Muscle of arm (tissue), 1 donor: ENCODE measurements at regions not wholly inside any gene's neighbourhood (a gene's known extent, or its start where the extent isn't known, plus 50 kb on each side); places are given as distances from the start of the nearest gene placed in this dataset.

Source experiments
- DNase-seq: peaks from one replicate; pipeline ENCODE4 v3.0.0-alpha.2; 2013

- no peak for DNase-seq
Observed at GRCh38 chr2:64369706-64370105, 84.3 kb upstream of the LGALSL start.

DNA sequence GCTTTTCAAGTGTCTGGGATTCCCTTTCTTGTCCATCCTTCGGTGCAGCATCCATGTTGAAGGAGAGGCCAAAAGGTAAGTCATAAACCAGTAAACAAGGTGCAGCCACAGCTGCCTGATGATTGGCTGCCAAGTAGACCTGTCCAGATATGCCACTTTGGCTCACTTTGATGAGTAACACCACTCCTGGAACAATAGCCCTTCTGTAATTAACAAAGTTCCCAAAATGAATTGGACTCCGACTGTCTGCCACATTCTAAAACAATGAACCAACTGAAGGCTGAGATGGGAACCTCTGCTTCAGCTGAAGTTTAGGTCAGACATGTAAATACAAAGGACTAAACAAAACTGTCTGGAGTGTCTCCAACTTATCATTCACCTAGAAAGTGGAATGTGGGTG lies 82.2 kb upstream of the LGALSL start:
- DNase-seq: no peak

GRCh38 chr2:64374686-64375085 lies 79.3 kb upstream of the LGALSL start:
- peak; percentile 38 for DNase-seq

- no peak for DNase-seq
Observed at GRCh38 chr2:64376926-64377325, 77.0 kb upstream of the LGALSL start.

DNA sequence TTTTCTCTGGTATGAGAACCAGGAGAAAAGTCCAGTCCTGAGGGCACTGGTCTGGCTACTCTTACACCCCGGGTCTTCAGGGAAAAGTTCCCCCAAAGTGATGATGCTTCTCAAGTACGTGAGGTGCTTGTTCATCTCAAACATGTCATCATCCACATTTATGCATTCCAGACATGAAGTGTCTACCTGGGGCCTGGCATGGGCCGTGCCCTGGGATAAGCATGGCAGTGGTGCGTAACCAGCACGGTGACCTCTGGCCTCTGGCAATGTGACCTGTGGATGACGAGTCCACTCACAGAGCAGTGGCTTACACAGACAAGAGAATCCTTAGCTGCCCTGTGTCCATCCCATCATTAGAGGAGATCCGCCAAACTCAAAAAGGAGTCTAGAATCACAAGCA lies 74.8 kb upstream of the LGALSL start:
- no peak for DNase-seq

- DNase-seq: no peak
Observed at GRCh38 chr2:64380853-64381527, 73.0 kb upstream of the LGALSL start.

DNA sequence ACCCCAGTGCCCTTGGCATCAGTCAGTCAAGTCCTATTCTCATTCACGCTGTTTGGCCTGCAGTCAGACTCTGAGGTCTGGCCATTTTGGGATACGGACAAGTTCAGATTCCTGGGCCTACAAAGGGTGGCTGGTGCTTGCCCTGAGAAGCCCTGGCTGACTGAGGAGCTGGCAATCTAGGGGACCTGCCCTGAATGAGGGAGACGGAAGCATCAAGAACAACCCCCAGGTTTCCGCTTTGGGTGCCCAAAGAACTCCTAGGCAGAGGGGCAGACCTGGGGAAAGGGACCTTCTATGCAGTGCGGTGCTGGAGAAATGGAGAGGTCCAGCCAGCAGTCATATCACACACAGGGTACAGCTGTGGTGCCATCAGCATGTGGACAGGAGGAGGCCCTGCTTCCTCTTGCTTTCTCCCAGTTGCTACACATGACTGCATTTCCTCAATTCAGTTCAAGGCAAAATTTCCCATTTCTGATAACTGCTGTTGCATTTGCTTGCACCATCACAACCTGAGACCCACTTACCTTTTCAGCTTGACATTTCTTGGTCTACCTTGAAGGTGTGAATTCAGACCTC lies 70.9 kb upstream of the LGALSL start:
- DNase-seq: no peak

DNA sequence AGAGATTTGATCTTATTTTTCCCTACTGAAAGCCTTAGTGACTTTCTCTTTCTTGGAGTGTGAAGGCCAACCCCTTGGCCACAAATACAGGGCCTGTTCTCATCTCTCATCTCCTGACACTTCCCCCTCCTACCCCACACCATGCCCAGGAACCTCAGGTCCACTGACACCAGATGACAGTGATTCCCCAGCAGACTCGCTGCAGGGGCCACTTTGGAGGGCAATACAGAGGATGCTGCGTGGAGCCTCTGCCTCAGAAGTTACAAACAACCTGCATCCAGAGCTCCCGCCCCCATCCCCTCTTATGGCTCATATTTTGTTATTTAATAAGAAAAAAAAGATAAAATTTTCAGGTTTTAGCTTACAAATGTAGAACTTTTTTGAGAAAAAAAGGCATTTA lies 70.1 kb upstream of the LGALSL start:
- no peak for DNase-seq

- no peak for DNase-seq
Observed at GRCh38 chr2:64386676-64387075, 67.3 kb upstream of the LGALSL start.

GRCh38 chr2:64390586-64390985 lies 63.4 kb upstream of the LGALSL start:
- DNase-seq: no peak

DNA sequence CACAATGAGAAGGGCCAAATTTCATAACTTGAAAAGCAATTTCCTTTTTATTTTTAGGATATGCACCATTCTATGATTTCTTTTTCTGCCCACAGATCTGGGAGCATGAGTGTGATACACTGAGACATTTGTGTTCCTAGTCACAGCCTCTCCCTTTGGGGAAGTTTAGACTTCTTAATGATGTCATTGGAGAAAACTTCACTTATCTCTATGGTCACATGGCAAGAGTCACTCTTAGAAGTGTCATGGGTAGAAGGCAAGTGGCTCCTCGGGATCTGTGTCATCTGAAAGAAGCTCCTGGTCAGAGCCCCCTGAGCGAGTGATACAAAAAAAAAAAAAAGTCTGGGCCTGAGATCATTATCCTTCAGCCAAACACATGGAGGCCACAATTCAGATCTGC lies 62.5 kb upstream of the LGALSL start:
- no peak for DNase-seq

- DNase-seq: no peak
Observed at GRCh38 chr2:64391940-64392339, 62.0 kb upstream of the LGALSL start.

- DNase-seq: no peak
Observed at GRCh38 chr2:64392529-64392928, 61.4 kb upstream of the LGALSL start.

DNA sequence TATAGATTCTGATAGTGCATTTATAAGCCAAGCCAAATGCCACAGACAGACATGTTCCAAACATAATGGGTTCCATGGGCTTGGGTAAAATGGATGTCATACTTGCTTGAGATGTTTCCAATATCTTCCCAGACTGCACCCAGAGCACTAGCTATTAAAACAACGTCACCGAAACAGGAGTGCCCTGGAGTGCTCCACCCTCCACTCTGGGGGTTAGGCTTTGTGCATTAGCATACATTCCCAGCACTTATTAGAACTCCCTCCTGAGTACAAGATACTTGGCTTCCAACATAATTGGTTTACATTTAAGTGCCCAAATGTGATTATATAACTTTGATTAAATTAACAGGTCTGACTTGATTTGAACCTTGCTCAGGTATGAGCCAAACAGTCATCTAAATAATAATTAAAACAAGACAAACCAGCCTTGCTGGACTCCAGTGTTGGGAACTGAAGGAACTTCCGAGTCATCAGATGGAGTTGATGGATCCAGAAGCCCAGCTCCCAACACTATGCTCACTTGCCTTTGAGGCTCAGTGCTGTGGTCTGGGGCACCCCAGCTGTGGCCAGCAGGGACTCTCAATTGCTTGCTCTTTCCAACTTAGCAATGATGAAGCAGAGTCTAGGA lies 60.5 kb upstream of the LGALSL start:
- DNase-seq: no peak

DNA sequence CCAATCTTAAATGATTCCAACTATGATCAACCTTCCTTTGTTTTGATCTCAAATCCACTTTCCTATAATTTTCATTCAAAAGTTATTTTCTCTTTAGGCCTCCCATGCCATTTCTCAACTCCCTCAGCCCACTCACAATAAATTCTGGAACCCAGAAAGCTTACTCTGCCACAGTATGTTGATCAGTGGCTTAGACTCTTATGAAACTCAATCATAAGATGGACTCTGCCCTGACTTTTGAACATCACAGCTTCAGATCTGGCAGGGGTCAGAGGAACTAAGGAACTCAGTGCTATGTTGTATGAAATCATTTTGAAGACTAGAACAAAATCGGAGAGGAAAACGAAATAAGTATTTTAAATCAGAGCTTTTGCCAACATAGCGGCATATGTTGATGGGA lies 59.8 kb upstream of the LGALSL start:
- no peak for DNase-seq

GRCh38 chr2:64396001-64396400 lies 58.0 kb upstream of the LGALSL start:
- no peak for DNase-seq

DNA sequence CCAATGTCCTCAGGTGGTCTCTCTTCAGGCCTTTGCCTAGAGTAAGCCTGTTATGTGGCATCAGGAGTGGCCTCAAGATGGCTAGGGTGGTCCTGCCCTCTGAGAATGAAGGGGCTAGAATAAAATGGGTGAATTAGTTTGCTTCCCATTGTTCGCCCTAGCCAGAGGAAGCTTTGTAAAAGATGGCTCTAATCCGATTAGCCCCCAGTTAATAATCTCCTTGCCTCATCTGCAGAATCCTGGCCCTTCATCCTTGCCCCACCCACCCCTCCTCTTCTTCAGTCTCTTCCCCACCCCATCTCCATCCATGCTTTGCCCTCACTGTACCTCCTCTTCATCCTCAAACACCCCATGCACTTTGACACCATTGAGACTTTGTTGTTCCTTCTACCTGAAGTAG lies 57.4 kb upstream of the LGALSL start:
- DNase-seq: no peak

DNA sequence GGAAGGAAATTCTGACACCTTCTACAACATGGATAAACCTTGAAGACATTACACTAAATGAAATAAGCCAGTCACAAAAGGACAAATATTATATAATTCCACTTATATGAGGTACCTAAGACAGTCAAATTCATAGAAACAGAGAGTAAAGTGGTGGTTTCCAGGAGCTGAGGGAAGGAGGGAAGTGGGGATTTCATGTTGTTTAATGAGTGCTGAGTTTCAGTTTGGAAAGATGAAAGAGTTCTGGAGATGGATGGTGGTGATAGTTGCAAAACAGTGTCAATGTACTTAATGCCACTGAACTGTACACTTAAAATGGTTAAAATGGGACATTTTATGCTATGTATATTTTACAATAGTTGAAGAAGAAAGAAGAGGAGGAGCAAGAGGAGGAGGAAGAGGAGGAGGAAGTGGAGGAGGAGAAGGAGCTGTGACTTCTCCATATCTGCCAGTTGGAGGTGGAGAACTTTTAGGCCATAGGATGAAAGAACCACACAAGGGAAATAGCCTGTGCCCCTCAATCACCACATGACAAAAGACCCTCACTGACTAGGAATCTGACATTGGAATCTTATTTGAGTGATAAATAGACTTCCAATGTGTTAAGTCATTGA lies 55.3 kb upstream of the LGALSL start:
- DNase-seq: no peak

DNA sequence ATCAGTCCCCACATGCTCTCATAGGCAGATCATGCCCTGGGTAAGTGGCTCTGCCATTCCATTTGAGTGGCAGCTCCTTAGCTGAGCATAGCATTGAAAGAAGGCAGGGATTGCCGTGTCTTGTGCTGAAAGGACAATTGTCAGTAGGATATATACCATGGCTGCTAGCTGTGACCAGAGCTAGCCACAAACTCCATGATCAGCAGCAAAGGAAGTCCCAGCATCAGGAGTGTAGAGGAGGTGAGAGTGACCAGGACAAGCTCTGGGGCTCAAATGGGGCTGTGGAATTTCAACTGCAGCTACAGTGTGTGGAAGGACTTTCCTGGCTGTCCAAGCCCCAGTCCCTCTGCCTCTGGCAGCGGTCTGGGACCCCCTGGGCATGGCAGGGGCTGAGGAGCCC lies 54.4 kb upstream of the LGALSL start:
- no peak for DNase-seq

GRCh38 chr2:64400105-64400728 lies 53.7 kb upstream of the LGALSL start:
- DNase-seq: no peak

DNA sequence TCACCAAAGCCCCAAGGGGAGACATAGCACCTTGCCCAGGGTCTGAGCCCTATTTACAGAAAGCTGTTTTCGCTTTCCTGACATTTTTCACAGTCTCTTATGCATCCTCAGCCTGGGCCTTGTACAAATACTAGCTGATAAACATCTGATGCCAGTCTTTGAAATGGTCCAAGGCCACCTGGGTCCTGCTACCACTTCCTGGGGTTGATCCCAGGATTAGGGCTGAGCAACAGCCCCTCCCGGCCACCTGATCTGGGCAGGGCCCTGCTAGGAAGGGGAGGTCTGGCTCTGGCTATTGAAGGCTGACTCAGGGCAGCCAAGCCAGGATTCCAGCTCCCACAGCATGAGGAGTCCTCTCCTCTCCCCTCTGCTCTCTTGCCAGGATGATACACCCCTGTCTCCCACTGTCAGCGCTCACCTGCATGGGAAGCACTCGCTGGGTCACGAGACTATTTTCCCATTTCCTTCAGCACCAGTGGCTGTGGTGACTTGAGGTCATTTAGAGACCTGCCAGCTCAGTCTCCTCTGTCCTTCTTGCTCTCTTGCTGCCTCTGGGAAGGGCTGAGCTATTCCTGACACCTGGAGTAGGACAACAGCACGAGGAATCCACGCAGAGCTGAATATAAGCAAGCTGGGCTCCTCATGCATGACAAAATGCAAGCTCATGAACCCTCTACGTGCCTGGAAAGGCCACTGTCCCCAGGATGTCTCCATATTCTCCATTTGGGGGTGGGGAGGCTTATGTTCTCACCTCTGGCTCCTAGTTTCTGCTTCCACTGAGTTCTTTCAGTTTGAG lies 53.0 kb upstream of the LGALSL start:
- DNase-seq: no peak

GRCh38 chr2:64401529-64401880 lies 52.5 kb upstream of the LGALSL start:
- DNase-seq: no peak
